Astrocyte (in vitro differentiated cells and primary cell): ENCODE measurements at regions not wholly inside any gene's neighbourhood (a gene's known extent, or its start where the extent isn't known, plus 50 kb on each side); places are given as distances from the start of the nearest gene placed in this dataset.

ENCODE experiments used
- CTCF ChIP-seq: IDR thresholded peaks from 2 replicates; pipeline ENCODE4 v1.5.1; 2011; ENCODE audit warnings: low read depth, mild to moderate bottlenecking, inconsistent platforms, low read length, moderate library complexity; ENCODE audit not compliant: insufficient read depth
- EZH2 ChIP-seq: IDR thresholded peaks from 2 replicates; pipeline ENCODE4 v1.6.1; 2012; ENCODE audit warnings: mild to moderate bottlenecking, low read length, inconsistent platforms; ENCODE audit not compliant: insufficient read depth

GRCh38 chr11:95364324-95365295 lies 133.6 kb upstream of the SESN3 start:
- TF ChIP-seq CTCF (no peak), EZH2 (no peak)
